ENCODE measurements at regions not wholly inside any gene's neighbourhood (a gene's known extent, or its start where the extent isn't known, plus 50 kb on each side); places are given as distances from the start of the nearest gene placed in this dataset.

GRCh38 chr2:77999376-77999775, 477.2 kb upstream of the LRRTM4 start:
- Histone ChIP-seq H3K4ac (ENCODE audit: low read depth, low read length) (no peak overlapping the region), H3K23me2 (ENCODE audit: insufficient read length, low read depth, low read length, poor library complexity, severe bottlenecking) (no peaks in the 10 kb centered on the region), H2BK15ac (ENCODE audit: low read depth, low read length) (no peak overlapping the region), H2AFZ (ENCODE audit: low read length) (no peak overlapping the region), H4K8ac (replicated peaks; ENCODE audit: insufficient read length, low read depth, low read length) (no peak overlapping the region), H3K56ac (ENCODE audit: insufficient read length, low read depth, low read length) (no peak overlapping the region), H3K9me3 (ENCODE audit: control insufficient read depth, low read depth, low read length) (no peaks in the 10 kb centered on the region), H3K4me2 (ENCODE audit: insufficient read depth, insufficient read length, low read length) (no peak overlapping the region), H3K18ac (ENCODE audit: insufficient read length, low read depth, low read length) (no peak overlapping the region), H3K27ac (ENCODE audit: insufficient read length, low read depth, low read length) (no peak overlapping the region), H2BK120ac (ENCODE audit: low read depth, low read length, poor library complexity, severe bottlenecking) (no peak overlapping the region), H2BK5ac (ENCODE audit: insufficient read length, low read length) (no peak overlapping the region), H3T11ph (ENCODE audit: low read length) (no peak overlapping the region), H4K5ac (ENCODE audit: insufficient read length, low read depth, low read length) (no peak overlapping the region), H3K14ac (ENCODE audit: insufficient read depth, low read length) (no peak overlapping the region), H3K4me1 (ENCODE audit: insufficient read depth, low read length) (no peaks in the 10 kb centered on the region), H4K91ac (ENCODE audit: insufficient read length, low read depth, low read length) (no peak overlapping the region), H3K79me2 (ENCODE audit: insufficient read depth, low read length) (no peaks in the 10 kb centered on the region), H4K20me1 (ENCODE audit: control insufficient read depth, insufficient read depth, insufficient read length) (no peaks in the 10 kb centered on the region), H3K79me1 (ENCODE audit: insufficient read depth, low read depth, low read length, poor library complexity, severe bottlenecking) (no peaks in the 10 kb centered on the region), H3K23ac (ENCODE audit: insufficient read length, low read depth, low read length) (no peak overlapping the region), H3K9ac (ENCODE audit: extremely low read depth, insufficient read length, low read length) (no peak overlapping the region), H2BK20ac (ENCODE audit: low read depth, low read length, poor library complexity, severe bottlenecking) (no peak overlapping the region), H2AK5ac (ENCODE audit: insufficient read length, low read length) (no peak overlapping the region), H3K27me3 (ENCODE audit: insufficient read depth, low read length) (no peaks in the 10 kb centered on the region), H2BK12ac (ENCODE audit: insufficient read length, low read depth, low read length) (no peak overlapping the region)
- Mint-ChIP-seq H3K4me1 (no peaks in the 10 kb centered on the region), H3K9me3 (no peaks in the 10 kb centered on the region), H3K27ac (no peak overlapping the region), H3K36me3 (ENCODE audit: insufficient read depth in 1 of 3, low read depth in 3 of 3) (no peaks in the 10 kb centered on the region), H3K27me3 (ENCODE audit: low read depth) (no peaks in the 10 kb centered on the region), H3K4me3 (no peak overlapping the region)
- DNase-seq, result no peak
- no CpG with 5 or more reads among the region's 1 CpG for WGBS (ENCODE audit: extremely low coverage, insufficient read length, low lambda C conversion rate)
- TF ChIP-seq CTCF (conservative IDR thresholded peaks at IDR 0.05), result no peak

Measured in H9 (cell line).